RPMI7951 (cell line): ENCODE measurements at regions not wholly inside any gene's neighbourhood (a gene's known extent, or its start where the extent isn't known, plus 50 kb on each side); places are given as distances from the start of the nearest gene placed in this dataset.
"Not testable (repeated sequence)": the region's sequence is repeated elsewhere in the genome, so short reads cannot be mapped to it uniquely, and the experiment has no call there.

ENCODE experiments used
- DNase-seq: peaks from one replicate; pipeline ENCODE4 v3.0.0-alpha.2; 2012; ENCODE audit warnings: low read depth

GRCh38 chr1:163571950-163572349 is 250.2 kb downstream of the NUF2 start:
- DNase-seq = no peak

DNA sequence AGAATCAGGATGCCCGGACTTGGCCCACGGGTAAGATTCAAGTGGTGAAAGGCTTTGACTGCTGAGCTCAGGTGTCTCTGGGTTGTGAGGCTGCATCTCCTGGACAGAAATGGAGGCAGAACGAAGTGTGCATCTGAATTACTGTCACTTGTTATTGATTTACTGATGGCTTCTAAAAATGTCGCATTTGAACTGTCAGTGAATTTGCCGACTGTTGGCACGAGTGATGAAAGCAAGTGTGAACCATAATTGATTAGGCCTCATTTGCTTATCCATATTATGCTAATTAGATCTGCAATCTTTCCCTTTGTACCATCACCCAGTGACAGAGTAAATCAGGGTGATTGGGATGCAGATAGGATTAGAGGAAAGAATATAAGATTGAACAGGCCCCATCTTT is 252.4 kb downstream of the NUF2 start:
- no peak for DNase-seq

GRCh38 chr1:163580926-163581325 is 259.2 kb downstream of the NUF2 start:
- no peak for DNase-seq

DNA sequence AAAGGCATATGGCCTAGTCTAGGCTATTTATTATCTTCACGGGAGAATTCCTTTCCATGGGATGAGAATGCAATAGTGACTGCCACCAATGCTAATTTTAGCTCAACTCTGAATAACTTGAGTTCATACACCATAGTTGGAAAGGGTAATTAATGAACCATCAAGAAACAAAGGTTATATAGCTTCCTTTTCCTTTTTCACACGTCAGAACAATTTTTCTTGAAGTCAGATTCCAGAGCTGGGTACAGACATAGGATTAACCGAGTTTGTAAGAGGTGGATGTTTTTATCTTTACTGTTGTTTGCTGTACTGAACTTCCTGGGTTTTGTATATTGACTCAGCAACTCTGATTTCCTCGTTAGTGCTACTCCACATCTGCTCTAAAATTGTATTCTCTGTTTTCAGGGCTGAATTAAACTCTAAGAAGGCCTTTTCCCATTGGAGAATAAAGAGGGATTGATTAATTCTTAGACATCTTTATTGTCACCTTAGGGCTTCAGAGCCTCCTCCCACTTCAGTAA is 262.0 kb downstream of the NUF2 start:
- DNase-seq = no peak

DNA sequence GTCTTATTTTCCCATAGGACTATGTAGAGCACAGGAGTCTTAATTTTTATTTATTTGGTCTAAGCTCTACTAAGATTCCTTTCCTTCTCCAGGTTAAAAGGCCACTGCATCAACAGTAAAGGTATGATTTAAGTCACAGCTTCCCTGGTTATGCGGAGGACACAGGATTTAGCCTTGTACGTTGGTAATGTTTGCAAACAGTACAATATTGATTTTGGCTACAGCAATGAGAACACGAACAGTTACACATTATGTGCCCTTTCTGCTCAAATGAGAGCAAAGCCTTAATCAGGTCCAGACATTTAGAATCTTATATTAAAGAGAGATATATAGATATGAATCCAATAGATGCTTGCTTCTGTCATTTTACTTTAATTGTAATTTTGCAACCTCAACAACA is 264.0 kb downstream of the NUF2 start:
- DNase-seq = no peak

DNA sequence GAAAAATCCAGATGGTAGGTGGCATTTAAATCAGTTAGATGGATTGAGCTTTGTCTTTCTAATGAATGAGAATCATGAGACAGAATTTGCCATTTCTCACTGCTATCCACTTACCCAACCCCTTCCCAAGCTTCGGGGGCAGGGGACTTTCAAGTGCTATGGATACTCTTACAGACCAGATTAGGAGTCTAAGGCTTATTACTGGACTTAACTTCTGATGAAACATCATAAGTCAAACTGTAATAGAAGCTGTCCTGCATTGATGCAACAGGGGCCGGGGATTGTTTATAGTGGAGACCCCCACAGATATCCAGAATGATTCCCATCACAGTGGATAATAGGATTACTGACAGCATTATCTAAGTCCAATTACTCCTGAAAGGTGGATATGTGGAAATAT is 267.0 kb downstream of the NUF2 start:
- no peak for DNase-seq

DNA sequence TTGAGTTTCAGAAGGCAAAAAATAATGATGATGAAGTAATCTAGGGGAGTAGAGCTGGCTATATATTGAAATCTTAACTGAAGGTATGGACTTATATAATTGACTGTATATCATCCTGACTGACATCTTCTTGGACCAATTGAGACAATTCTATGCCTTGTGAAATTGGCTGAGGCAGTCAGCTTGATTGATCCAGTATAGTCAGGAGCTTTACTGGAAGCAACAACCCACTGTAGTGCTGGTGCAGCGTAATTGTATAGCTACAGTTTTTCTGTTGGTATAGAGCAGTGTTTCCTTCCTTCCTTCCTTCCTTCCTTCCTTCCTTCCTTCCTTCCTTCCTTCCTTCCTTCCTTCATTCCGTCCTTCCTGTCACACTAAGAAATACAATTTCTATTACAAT is 268.0 kb downstream of the NUF2 start:
- no peak for DNase-seq

- not testable (repeated sequence) for DNase-seq
Observed at GRCh38 chr1:163591131-163591530, 269.4 kb downstream of the NUF2 start.

- DNase-seq = not testable (repeated sequence)
Observed at GRCh38 chr1:163592623-163593022, 270.9 kb downstream of the NUF2 start.

DNA sequence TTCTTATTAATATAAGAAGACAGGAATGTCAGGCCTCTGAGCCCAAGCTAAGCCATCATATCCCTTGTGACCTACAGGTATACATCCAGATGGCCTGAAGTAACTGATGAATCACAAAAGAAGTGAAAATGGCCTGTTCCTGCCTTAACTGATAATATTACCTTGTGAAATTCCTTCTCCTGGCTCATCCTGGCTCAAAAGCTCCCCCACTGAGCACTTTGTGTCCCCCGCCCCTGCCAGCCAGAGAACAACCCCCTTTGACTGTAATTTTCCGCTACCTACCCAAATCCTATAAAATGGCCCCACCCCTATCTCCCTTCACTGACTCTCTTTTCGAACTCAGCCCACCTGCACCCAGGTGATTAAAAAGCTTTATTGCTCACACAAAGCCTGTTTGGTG is 274.4 kb downstream of the NUF2 start:
- not testable (repeated sequence) for DNase-seq

DNA sequence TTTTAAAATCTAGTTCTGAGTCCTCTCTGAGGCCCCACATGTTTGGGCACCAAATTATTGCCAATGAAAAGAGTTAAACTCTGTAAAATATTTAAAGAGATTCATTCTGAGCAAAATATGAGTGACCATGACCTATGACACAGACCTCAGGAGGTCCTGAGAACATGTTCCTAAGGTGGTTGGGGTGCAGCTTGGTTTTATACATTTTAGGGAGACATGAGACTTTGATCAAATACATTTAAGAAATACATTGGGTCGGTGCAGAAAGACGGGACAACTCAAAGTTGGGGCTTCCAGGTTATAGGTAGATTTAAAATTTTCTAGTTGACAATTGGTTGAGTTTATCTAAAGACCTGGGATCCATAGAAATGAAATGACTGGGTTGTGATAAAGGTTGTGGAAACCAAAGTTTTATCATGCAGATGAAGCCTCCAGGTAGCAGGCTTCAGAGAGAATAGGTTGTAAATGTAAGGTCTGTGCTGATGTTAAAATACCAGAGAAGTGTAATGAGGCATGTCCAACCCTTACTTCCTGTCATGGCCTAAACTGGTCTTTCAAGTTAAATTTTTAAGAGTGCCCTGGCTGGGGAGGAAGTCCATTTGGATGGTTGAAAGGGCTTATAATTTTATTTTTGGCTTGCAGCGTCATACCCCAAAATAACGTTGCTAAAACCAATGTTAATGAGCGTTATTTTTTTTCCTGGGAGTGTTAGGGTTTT is 274.9 kb downstream of the NUF2 start:
- DNase-seq = no peak

- DNase-seq = no peak
Observed at GRCh38 chr1:163604321-163604720, 282.6 kb downstream of the NUF2 start.

DNA sequence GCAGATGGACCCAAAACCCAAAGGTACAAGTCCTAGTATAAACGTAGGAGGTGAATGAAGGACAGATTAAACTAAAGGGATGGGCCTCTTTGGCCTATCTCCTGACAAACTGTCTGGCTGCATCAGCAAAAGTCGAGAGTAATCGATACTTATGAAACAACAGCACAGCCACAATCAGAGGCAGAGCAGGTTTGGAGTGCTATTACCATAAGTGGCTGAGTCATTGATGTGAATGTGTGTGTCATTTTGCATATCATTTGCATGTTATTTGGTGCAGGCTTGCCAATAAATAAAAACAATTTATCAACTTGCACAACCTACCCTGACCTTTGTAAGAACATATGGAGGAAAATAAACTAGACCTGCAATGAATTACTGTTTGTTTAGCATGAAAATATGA is 283.1 kb downstream of the NUF2 start:
- DNase-seq = no peak

GRCh38 chr1:163608979-163609378 is 287.2 kb downstream of the NUF2 start:
- DNase-seq = no peak

GRCh38 chr1:163609858-163610257 is 288.1 kb downstream of the NUF2 start:
- DNase-seq = no peak

- no peak for DNase-seq
Observed at GRCh38 chr1:163610486-163610885, 288.7 kb downstream of the NUF2 start.

DNA sequence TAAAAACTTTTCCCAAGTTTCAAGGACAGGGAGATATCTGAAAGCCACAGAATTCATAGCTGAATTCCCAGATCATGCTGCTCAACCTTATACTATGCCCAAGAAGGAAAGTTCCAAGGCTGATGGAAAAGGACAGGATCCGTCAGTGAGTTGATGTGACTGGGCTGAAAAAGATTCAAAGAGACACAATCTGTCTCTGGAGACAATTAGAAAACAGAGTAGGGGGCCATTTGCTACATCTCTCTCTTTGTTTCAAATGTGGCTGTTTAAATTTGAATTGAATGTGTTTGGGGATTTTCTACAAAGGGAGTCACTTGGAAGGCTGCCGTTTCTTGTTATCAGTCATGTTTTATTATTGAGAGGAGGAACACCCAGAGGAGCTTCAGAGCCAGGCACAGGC is 292.6 kb downstream of the NUF2 start:
- DNase-seq = no peak

- DNase-seq = no peak
Observed at GRCh38 chr1:163628034-163628773, 306.4 kb downstream of the NUF2 start.

DNA sequence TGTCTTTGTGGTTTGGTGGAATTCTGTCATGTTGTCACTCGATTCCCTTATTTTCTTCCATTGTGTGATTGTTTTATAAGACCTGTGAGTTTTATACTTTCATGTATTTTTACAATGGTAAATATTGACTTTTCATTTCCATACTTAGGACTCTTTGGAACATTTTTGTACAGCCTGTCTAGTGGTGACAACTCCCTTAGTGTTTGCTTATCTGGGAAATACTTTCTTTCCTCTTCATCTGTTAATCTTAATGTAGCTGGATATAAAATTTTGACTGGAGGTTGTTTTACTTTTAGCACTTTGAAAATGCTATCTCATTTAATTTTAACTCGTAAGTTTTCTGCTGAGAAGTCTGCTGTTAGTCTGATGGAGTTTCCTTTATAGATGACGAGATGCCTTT is 310.5 kb downstream of the NUF2 start:
- no peak for DNase-seq

GRCh38 chr1:163633366-163633765 is 311.6 kb downstream of the NUF2 start:
- DNase-seq = no peak

DNA sequence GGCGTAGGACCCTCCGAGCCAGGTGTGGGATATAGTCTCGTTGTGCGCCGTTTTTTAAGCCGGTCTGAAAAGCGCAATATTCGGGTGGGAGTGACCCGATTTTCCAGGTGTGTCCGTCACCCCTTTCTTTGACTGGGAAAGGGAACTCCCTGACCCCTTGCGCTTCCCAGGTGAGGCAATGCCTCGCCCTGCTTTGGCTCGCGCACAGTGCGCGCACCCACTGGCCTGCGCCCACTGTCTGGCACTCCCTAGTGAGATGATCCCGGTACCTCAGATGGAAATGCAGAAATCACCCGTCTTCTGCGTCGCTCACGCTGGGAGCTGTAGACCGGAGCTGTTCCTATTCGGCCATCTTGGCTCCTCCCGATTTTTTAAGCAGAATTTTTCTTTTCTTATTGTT is 323.9 kb downstream of the NUF2 start:
- DNase-seq = not testable (repeated sequence)

- DNase-seq = no peak
Observed at GRCh38 chr1:163650624-163651023, 328.9 kb downstream of the NUF2 start.

DNA sequence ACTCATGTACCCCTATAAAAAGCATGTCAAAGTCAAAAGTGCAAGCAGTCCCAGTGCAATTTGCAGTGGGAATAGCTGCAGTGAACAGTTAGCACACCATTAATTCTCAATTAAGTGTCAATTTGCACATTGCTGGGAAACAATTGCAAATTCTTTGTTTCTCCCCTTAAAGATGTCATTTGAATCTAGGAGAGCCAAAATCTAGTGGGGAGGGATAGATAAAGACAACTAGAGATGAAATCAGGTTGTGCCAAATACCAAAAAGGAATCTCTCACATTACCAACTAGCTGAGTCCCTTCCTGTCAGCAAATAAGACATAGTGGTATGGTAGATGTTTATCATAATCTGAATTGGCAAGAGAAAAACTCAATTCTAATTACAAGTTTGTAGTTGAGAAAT is 330.7 kb downstream of the NUF2 start:
- no peak for DNase-seq
